COR-L47 (cell line): ENCODE measurements at regions not wholly inside any gene's neighbourhood (a gene's known extent, or its start where the extent isn't known, plus 50 kb on each side); places are given as distances from the start of the nearest gene placed in this dataset.
"Not testable (repeated sequence)": the region's sequence is repeated elsewhere in the genome, so short reads cannot be mapped to it uniquely, and the experiment has no call there.

Experiments
- DNase-seq: peaks from one replicate; lab custom pipeline; 2025; lab: John Stamatoyannopoulos, UW

GRCh38 chr1:109857702-109858101 lies 52.9 kb upstream of the CSF1 start:
- not testable (repeated sequence) for DNase-seq

DNA sequence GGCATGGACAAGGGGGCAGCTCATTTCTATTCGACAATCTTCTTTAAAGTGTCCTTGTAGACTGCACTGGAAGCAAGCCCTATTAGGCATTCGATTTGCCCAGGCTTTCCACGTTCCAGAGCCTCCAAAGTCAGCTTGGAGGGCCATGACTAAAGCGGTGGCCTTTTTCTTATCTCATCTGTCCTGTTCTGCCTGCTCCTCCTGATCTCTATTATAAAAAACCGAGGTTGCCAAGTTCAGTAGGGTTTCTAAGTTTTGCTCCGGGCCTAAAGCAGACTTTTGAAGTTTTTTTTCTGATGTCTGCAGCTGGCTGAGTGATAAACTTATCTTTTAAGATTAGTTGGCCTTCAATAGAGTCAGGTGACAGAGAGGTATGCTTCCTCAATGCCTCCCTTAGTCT lies 54.7 kb upstream of the CSF1 start:
- not testable (repeated sequence) for DNase-seq

DNA sequence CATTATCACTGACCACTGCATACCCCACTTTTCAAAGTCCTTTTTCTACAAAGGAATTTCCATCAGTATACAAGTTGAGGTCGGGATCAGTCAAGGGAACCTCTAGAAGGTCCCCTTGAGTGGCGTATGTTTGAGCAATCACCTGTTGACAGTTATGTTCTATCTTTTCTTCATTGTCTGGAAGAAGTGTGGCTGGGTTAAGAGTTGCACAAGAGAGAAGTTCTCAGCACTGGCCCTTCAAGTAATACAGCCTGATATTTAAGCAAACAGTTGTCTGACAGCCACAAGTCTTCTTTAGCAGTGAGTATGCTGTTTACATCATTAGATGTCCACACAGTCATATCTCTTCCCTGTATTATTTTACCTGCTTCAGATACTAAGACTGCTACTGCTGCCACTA lies 56.7 kb upstream of the CSF1 start:
- DNase-seq = not testable (repeated sequence)

DNA sequence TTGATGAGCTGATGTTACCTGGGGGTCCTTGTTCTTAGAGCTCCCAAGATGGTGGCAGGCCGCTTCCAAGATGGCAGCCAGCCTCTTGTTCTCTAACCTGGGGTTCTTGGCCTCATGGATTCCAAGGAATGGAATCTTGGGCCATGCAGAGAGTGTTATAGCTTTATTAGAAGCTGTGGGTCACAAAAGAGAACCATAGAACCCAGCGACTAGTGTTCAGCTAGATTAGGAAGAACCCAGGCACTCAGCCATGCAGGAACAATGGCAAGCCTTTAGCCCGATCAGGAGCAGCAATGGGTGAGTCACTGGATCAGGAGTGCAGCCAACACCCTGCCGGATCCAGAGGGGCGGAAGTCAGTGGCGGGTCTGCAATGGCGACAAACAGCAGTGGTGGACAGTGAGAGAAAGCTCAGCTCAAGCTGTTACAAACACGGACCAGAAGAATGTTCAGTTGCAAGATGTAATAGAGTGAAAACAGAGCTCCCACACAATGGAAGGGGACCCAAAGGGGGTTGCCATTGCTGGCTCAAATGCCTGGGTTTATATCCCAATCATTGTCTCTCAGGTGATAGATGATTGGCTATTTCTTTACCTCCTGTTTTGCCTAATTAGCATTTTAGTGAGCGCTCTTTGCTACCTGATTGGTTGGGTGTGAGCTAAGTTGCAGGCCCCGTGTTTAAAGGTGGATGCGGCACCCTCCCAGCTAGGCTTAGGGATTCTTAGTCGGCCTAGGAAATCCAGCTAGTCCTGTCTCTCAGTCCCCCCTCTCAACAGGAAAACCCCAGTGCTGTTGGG lies 58.2 kb upstream of the CSF1 start:
- not testable (repeated sequence) for DNase-seq

- no peak for DNase-seq
Measured at GRCh38 chr1:109850827-109851226, 59.8 kb upstream of the CSF1 start.

GRCh38 chr1:109850194-109850593 lies 60.5 kb upstream of the CSF1 start:
- no peak for DNase-seq

GRCh38 chr1:109849655-109850054 lies 61.0 kb upstream of the CSF1 start:
- DNase-seq = no peak

- no peak for DNase-seq
Measured at GRCh38 chr1:109847251-109847650, 63.4 kb upstream of the CSF1 start.

DNA sequence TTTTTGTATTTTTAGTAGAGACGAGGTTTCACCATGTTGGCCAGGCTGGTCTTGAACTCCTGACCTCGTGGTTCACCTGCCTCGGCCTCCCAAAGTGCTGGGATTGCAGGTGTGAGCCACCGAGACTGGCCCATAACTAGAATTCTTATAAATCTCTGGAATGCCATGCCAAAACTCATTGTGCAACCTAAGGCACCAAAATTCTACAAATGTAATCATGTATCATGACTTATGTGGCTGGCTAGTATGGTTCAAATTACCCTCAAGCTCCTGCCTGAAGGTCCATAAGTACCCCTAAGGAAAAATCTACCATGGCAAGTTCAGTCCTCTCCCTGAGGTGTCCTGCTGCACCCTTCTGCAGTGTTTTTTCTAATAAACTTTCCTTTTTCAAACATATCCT lies 63.8 kb upstream of the CSF1 start:
- no peak for DNase-seq

- no peak for DNase-seq
Measured at GRCh38 chr1:109846162-109846561, 64.5 kb upstream of the CSF1 start.

DNA sequence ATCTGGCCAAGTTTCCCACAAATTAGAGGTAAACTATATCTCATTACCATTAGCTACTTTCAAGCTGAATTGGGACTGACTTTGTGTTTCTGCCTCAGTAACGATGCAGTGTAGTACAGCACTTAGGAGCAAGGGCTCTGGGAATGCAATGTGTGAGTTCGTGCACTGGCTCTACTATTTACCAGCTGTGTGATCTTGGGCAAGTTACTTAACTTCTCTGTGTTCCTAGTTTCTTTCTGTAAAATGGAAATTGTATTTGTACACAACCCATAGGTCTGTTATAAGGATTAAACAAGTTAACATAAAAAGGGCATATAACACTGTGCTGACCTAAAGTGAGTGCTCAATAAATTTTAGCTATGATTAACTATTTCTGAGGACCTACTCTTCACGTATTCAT lies 65.0 kb upstream of the CSF1 start:
- no peak for DNase-seq

DNA sequence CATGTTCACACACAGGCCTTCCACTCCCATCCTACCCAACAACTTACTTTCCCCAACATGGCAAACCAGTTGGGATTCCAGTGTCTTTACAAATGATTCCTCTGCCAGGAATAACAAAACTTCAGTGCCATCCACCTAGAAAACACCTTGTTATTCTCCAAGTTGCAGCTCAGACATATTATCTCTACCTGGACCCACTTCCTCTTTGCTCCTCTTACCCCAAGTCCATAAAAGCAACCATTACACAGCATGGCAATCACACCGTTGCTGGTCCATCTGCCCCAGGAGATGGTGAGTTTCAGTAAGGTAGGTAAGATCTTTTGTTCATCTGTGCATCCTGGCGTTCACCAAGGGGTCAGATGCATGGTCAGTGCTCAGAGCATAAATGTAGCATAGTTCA lies 66.0 kb upstream of the CSF1 start:
- no peak for DNase-seq

DNA sequence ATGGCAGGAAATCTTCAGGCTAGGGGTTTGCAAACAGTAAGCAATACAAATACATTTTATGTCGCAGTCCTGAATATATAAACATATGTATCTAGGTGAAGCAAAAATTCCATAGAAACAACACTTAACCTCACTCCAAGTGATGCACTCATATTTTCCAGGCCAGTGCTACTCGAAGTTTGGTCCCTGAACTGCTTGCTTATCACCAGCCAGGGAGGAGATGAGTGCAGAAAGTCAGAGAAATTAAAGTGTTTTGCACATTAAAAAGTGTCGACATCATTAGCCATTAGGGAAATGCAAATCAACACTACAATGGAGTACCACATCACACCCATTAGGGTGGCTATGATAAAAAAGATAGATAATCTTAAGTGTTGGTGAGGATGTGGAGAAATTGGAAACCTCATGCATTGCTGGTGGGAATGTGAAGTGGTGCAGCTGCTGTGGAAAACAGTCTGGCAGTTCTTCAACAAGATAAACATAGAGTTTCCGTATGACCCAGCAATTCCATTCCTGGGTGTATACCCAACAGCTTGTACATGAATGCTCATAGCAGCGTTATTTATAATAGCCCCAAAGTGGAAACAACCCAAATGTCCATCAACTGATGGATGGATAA lies 70.5 kb upstream of the CSF1 start:
- no peak for DNase-seq

DNA sequence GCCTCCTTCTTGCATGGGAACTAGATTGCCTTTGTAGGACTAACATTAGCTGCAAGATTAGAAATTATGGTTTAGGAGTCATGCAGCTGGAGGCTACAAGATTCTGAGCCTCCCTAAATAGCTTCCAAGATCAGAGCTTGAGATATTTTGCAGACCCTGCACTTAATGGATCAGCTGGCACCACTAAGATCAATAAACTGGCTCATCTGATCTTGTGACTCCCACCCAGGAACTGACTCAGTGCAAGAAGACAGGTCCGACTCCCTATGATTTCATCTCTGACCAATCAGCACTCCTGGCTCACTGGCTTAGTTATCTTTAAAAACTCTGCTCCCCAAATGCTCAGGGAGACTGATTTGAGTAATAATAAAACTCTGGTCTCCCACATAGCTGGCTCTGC lies 71.4 kb upstream of the CSF1 start:
- not testable (repeated sequence) for DNase-seq

GRCh38 chr1:109838838-109839240 lies 71.8 kb upstream of the CSF1 start:
- DNase-seq = no peak

DNA sequence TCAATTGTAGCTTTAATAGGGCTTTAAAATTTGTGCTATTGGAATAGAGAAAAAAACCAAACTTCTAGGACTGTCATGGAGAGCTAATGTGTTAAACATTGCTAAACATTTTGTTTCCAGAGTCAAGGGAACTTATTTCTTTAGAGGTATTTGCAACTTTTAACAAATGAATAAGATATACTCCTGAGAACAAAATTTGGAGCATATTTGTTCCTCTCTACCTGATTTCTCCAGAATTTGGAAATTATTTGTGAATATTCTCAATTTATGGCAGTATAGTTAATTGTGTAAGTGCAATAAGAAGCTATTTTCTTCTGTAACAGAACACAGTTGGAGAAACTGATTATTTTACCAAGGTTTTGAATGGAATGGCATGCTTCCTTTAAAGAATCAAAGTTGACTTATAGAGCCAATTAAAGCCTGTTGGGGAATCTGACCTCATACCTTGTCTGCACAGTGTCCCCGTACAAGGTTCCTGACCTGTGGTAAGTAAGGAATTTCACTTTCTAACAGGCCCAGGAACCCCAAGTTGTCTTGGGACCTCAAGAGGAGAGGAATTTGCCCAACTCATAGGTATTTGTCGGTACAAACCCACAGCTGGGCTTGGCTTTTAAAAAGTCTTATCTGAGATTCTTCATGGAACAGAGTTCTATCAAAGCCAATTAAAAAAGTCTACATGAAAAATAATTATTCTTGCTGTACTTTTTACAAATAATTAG lies 72.6 kb upstream of the CSF1 start:
- no peak for DNase-seq

GRCh38 chr1:109835645-109836044 lies 71.9 kb upstream of the EPS8L3 start:
- not testable (repeated sequence) for DNase-seq

DNA sequence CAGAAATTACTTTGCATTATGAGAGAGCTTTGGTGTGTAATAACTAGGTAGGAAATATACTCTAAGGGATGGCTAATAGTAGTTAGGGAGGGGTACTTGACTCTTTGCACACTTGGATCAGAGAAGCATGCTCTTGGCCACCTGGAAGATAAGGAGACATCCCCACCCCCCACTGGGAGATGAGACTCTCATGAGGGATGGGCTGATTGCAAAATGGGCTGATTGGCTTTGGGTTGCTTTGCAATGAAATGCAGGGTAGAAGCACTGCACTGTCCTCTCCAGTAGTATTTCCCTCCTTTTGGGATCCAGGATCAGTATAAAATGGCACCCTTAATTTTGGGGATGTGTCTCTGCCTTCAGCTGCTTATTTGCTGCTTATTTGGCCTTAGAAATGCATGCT lies 71.2 kb upstream of the EPS8L3 start:
- no peak for DNase-seq

GRCh38 chr1:109832945-109833344 lies 69.2 kb upstream of the EPS8L3 start:
- DNase-seq = no peak

DNA sequence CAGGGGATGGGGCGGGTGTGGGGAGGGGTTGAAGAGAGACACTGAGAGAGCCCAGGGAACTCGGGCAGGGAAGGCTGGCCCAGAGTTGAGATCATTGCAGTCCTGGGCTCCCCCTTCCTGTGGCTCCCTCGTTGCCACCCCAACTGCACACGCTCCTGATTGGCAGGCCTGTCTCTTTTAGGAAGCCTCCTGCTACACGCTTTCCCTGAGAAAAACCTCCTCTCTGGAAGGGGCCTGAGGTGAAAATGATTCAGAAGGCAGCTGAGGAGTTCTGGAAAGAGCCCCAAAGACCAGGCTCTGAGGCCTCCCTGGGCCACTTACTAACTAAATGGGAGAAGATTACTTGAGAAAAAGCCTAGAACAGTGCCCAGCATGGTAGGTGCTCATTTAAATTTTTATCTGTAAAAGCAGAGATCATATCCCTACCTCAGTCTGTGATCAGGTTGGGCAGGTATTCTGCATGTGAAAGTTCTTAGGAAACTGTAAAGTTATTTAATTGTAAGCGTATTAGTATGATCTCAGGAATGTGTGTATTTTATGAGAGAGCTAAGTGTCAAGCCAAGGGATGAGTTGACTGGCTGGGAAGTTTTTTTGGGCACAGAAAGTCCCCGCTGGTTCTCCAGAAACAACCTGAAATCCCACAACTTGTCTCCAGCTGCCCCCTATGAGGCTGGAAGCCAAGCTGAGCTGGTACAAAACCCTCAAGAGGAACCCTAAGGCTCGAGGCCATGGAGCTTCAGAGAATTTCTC lies 65.2 kb upstream of the EPS8L3 start:
- DNase-seq = no peak

- no peak for DNase-seq
Measured at GRCh38 chr1:109827986-109828385, 64.3 kb upstream of the EPS8L3 start.

DNA sequence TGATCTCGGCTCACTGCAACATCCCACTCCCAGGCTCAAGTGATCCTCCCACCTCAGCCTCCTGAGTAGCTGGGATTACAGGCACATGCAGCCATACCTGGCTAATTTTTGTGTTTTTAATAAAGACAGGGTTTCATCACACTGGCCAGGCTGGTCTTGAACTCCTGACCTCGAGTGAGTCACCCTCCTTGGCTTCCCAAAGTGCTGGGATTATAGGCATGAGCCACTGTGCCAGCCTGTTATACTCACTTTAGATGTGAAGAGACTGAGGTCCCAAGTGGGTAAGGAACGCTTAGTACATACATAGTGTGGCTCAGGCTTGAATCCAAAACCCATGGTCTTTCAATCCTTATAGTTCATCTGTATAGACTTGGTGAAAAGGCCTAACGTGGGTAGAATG lies 63.7 kb upstream of the EPS8L3 start:
- DNase-seq = no peak
